Right ventricle myocardium superior (tissue), 1 donor: ENCODE measurements at regions not wholly inside any gene's neighbourhood (a gene's known extent, or its start where the extent isn't known, plus 50 kb on each side); places are given as distances from the start of the nearest gene placed in this dataset.
A peak's percentile ranks its signal among the peaks of the same experiment; 100 is the strongest.
"Not testable (repeated sequence)": the region's sequence is repeated elsewhere in the genome, so short reads cannot be mapped to it uniquely, and the experiment has no call there.

Experiments
- ATAC-seq: fragments of 200-7000 bp; cut with Tn5 transposase; one replicate; pipeline ENCODE4 v1.9.1; 2020; ENCODE audit warnings: mild to moderate bottlenecking; ENCODE audit not compliant: poor library complexity
- DNase-seq: peaks from one replicate; pipeline ENCODE4 v3.0.0-alpha.2; 2020
- intact Hi-C: fragments of 100-400 bp; cut with DNase I; formaldehyde crosslinking; loops from one replicate; pipeline ENCODE4 v1.11.2; 2022
- donor health status: DM: no; HTN: yes; CAD: no; lungs with severe emphysema.

GRCh38 chr18:77329651-77330050 is 80.0 kb downstream of the GALR1 start:
- DNase-seq, result no peak
- intact Hi-C loops, result no loop called here

DNA sequence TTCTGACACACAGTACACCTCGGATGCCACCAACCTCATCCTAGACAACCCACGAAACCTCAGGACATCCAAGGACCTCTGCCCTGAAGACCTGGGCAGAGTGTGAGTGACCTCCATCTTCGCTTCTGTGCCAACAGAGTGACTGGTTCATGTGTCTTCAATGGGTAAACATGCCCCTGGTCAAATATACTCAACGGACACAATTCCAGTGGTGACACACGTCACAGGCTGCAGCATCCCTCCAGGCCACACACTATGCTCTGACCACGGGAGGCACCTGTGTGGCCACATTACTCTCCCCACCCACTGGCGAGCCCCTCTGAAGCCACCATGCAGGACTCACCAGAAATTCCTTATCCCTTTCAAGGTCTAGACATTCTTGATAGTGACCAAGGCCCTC is 85.2 kb downstream of the GALR1 start:
- no peak for DNase-seq
- no peak for ATAC-seq
- intact Hi-C loops, result no loop called here

More at GRCh38 chr18:77329651-77330050, 80.0 kb downstream of the GALR1 start:
- ATAC-seq, result no peak

DNA sequence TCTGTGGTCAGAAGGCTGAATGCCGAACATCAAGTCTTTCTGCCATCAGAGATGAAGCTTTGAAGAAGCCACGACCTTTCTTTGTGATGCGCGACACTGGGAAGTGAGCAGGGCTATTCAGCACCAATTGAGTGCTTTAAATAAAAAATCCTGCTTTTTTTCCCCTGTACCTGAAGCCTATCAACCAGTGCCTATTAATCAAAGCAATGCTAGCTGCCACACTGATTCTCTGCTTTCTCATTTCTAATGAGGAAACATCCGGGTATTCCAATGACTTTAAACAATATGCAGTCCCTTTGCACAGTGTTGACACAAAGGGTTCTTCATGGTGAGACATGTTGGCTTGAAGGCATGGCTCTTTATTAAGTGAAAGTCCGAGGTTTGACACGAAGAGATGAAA is 88.0 kb downstream of the GALR1 start:
- intact Hi-C loops, result no loop called here
- DNase-seq (no peak), ATAC-seq (no peak)

GRCh38 chr18:77339093-77339492 is 89.4 kb downstream of the GALR1 start:
- intact Hi-C loops, result no loop called here
- DNase-seq (no peak), ATAC-seq (no peak)

DNA sequence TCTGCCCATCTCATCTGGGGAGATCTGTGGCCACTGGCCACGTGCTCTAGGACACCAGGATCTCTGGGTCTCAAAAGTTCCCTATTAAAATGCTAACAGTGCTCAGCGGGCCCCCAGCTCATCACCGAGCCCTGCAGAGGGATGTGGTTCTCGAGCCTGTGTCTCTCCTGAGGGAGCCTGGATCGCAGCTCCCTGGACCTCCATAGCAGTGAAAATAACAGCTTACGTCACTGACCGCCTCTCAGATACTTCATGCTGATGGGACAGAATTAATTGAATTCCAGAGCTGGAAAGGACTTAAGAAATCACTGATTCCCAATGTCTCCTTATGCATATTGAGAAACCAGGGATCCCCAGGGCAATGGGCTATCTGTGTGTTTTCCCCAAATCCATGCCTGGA is 90.0 kb downstream of the GALR1 start:
- DNase-seq, result no peak
- intact Hi-C loops, result no loop called here

DNA sequence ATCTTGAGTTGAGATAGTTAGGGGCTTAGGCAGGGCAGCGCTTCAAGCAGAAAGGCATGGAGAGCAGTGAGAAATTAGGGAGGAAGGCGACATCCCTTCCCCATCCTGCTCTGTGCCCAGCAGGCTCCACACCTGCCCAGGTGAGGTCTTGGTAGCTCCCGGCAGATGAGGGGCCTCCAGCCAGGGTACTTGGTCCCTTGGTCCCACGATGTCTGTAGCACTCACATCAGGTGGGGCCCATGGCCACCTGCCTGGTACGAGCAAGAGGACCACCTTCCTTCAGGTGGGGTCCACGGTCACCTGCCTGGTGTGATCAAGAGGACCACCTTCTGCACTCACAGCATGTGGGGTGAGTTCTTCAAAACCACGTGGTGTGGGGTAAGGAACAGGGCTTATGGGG is 91.2 kb downstream of the GALR1 start:
- no peak for ATAC-seq
- DNase-seq, result no peak
- intact Hi-C loops, result no loop called here

More for the DNA sequence above, 90.0 kb downstream of the GALR1 start:
- ATAC-seq, result no peak

GRCh38 chr18:77341527-77342325 is 92.1 kb downstream of the GALR1 start:
- no peak for ATAC-seq
- intact Hi-C loops, result no loop called here
- no peak for DNase-seq

DNA sequence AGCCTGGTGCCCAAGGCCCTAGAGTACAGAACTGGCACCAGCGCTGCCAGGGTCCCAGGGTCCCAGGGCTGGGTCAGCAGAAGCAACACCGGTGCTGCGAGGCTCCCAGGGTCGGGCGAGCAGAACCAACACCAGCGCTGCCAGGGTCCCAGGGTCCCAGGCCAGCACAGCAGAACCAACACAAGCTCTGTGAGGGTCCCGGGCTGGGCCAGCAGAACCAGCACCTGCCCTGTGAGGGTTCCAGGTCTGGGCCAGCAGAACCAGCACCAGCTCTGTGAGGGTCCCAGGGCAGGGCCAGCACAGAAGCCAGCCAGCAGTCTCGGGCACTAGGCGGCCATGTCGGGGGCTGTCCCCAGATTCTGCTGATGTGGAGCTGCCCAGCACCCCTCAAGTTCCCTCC is 93.1 kb downstream of the GALR1 start:
- DNase-seq, result no peak
- intact Hi-C loops, result no loop called here

DNA sequence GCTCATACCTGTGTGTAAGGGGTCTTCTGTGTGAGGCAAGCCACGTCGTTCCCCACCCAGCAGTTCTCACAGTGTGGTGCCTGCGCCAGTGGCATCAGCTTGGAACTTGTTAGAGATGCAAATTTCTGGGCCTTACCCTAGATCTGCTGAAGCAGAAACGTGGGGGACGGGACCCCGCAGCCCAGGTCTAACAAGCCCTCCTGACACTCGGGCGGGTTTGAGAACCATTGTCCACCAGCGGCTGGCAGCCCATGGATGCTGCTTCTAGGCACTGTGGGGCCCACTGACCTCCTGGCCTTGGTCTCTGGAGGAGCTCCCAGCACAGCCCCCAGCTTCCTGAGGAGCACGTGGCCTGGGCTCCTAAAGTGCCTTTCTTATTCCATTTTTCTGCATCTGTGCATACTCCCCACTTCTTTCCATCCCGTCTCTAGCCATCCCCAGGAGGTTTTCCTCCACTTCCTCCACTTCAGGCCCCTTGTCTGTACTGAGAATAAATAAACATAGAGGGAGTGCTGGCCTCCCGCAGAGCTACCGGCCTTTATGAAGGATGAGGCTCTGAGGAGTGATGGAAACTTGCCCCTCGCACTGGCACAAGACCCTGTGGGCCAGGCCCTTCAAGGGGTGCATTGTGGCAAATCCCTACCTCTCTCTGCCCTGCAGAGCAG is 94.3 kb downstream of the GALR1 start:
- no peak for ATAC-seq
- DNase-seq, result no peak
- intact Hi-C loops, result no loop called here

More for the DNA sequence above, 93.1 kb downstream of the GALR1 start:
- no peak for ATAC-seq

- intact Hi-C loops, result no loop called here
- DNase-seq, result no peak
- ATAC-seq, result peak; percentile 52
These were observed 95.3 kb downstream of the GALR1 start for GRCh38 chr18:77344786-77345500.

DNA sequence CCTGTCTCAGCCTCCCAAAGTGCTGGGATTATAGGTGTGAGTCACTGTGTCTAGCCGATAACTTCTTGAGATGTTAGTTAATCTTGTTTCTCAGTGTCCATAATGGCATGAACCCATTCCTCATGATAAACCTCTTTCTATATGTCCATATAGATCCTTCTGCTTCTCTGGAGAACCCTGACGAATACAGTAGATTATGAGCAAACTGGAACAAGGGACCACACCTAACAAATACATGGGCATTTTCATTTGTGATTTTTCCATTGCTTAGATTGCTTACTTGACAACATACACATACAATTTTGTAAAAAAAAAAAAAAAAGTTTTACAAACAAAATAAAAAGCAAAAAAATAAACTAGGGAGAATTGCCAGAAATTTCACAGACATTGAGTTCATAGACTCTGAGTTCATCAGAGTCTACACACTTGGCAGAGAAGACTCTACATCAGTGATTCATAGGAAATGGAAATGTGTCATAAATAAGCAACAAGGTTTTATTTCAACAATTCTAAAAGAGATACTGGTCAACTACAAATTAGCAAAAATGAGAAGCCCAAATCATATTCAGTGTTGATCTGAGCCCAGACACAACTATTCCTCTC is 96.7 kb downstream of the GALR1 start:
- ATAC-seq, result peak; percentile 46
- intact Hi-C loops, result no loop called here
- DNase-seq, result no peak

DNA sequence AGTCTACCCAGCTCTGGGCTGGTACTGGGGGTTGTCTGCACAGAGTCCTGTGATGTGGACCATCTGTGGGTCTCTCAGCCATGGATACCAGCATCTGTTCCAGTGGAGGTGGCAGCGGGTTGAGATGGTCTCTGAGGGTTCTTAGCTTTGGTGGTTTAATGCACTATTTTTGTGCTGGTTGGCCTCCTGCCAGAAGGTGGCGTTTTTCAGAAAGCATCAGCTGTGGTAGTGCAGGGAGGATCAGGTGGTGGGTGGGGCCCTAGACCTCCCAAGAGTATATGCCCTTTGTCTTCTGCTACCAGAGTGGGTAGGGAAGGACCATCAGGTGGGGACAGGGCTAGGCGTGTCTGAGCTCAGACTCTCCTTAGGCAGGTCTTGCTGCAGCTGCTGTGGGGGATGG is 103.7 kb downstream of the GALR1 start:
- DNase-seq, intact Hi-C loops, ATAC-seq: not testable (repeated sequence)

DNA sequence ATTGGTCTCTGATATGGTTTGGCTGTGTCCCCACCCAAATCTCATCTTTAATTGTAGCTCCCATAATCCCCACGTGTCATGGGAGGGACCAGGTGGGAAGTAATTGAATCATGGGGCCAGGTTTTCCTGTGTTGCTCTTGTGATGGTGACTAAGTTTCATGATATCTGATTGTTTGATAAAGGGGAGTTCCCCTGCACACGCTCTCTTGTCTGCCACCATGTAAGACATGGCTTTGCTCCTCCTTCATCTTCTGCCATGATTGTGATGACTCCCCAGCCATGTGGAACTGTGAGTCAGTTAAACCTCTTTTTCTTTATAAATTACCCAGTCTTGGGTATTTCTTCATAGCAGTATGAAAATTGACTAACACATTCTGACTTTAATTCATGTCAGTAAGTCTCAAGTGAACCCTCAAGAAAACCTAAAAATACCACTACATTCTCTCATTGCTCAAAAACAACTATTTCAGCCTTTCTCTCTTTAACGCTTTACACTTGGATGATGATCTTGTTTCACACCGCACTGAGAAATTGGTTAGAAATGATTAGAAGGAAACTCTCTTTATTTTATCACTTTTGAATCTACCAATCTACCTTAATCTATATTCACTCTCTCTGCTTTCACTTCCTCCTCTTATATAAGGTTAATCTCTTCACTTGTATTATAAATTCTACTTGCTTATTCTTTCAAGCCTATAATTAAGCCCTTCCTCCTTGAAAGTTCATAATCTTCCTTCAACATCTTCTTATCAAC is 110.1 kb downstream of the GALR1 start:
- DNase-seq (no peak), ATAC-seq (no peak)
- intact Hi-C loops, result no loop called here

DNA sequence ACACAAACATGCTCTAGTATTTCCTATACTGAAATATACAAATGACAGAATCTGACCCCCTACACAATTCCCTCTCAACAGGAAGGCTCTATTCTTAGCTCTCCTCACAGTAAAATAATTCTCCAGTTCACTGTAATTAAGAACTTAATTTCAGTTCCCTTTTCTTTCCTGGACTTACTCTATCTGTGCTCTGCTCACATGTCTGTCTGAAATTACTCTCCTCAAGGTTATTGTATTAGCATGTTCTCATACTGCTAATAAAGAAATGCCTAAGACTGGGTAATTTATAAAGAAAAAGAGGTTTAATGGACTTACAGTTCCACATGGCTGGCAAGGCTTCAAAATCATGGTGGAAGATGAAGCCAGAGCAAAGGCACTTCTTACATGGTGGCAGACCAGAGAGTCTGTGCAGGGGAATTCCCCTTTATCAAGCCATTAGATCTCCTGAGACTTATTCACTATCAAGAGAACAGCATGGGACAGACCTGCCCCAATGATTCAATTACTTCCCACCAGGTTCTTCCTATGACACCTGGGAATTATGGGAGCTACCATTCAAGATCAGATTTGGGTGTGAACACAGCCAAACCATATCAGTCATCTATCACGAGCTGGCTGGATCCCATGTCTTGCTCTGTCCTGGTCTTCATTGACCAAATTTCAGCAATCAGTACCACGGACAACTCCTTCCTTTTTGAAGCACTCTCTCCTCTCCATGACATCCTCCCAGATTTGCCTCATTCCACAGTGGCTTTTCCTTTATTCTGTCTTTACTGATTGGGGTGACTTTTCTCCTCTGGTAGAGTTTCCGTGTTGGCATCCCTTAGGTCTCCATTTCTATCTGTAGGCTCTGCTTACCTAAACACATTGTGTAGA is 110.9 kb downstream of the GALR1 start:
- ATAC-seq (no peak), DNase-seq (no peak)
- intact Hi-C loops, result no loop called here

DNA sequence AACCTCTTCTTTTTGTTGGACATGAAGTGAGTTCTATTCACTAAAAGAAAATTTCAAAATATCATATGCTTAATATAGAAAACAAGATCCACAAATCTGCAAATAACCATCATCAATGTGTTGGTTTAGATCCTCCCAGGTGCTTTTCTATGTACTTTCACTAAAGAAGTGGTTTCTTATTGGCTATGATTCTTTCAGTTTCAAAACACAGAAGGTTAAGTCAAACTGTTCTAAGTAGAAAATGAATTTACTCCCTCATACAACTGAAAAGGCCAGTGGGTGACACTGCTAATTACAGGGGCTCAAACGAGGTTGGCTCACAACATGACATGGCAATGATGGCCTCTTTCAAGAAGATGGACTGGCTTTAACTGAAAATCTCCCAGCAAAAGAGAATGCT is 111.7 kb downstream of the GALR1 start:
- DNase-seq (no peak), ATAC-seq (no peak)
- intact Hi-C loops, result no loop called here

- no peak for DNase-seq
These were observed 116.0 kb downstream of the GALR1 start for GRCh38 chr18:77365667-77366066.

DNA sequence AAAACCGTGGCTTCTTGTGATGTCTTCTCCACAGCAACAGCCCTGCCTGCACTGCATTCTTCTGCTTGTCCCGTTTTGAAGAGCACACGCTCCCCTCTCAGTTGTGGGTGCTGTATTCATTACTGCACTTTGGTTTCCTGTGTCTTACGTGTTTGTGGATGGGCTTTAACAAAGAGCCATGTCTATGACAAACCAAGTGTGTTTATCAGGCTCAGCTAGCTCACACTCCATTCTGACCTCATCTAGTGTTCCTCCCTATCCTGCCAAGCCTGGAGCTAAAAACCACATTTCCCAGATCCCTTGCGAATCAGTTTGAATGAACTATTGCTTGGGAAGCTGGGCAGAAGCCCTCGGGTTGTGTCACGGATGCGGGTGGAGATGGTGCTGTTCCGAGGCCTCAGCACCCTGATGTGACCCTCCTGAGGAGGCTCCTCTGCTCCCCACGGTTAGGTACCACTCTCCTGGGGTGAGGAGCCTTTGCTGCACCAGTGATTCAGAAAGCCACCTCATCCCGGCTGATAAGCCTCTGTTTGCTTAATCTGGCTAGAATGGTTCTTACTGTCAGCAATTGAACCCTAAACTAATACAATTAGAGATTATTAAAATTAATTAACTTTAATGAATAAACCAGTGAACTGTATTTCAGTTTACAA is 116.5 kb downstream of the GALR1 start:
- DNase-seq, result peak; percentile 50
- peak; percentile 86 for ATAC-seq
- intact Hi-C loops, result no loop called here

More at GRCh38 chr18:77365667-77366066, 116.0 kb downstream of the GALR1 start:
- ATAC-seq, result peak; percentile 62
- intact Hi-C loops, result no loop called here
